GM10266 (cell line): ENCODE measurements at regions not wholly inside any gene's neighbourhood (a gene's known extent, or its start where the extent isn't known, plus 50 kb on each side); places are given as distances from the start of the nearest gene placed in this dataset.

Experiments used
- DNase-seq: peaks from one replicate; pipeline ENCODE4 v3.0.0; 2012; ENCODE audit errors: extremely low spot score
- CTCF ChIP-seq: IDR thresholded peaks from 2 replicates; pipeline ENCODE4 v1.5.1; 2012; ENCODE audit warnings: mild to moderate bottlenecking, low read depth; ENCODE audit not compliant: control insufficient read depth, insufficient read depth; ENCODE audit errors: missing control alignments

DNA sequence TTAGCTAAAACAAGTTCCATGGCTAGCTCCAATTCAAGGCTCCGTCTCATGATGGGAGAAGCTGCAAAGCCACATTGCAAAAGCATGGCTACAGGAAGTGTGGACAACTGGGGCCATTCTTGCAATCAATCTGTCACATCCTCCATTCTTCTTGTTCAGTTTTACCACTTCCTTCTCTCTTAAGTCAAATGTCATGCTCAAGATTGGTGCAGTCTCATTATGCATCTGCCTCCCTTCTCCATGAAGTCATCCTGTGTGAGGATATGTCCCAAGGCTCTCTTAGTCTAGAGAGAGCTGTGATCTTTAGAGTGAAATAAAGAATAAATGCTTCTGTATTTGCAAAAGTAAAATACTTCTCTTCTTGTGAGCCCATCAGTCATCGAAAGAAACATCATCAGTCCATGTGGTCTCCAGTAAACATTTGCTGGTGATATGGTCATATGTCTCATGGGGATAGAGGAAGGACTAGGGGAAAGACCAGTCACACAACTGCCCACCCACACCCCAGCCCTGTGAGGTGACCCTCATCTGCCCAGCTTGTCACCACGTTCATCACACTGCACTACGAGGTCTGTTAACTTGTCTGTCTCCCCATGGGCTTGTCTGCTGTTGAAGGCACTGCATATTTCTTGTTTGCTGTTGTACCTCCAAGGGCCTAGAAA is 303.0 kb downstream of the NUAK1 start:
- DNase-seq = no peak

DNA sequence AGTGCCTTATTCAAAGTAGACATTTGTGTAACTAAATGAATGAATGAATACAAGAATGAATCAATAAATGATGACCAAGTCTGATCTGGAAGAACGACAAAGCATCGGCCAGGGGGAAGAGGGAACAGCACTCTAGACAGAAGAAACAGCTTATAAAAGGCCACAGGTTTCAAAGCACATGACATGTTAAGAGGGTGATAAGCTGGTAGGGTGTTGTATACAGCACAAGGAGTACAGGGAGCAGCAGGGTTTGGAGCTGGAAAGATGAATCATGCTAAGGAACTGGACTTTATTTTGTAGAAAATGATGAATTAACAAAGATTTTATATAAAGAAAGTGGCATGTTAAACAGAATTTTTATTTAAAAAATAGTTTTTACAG is 302.5 kb downstream of the NUAK1 start:
- TF ChIP-seq CTCF = no peak
- DNase-seq = no peak

More for the DNA sequence above, 303.0 kb downstream of the NUAK1 start:
- TF ChIP-seq CTCF = no peak

DNA sequence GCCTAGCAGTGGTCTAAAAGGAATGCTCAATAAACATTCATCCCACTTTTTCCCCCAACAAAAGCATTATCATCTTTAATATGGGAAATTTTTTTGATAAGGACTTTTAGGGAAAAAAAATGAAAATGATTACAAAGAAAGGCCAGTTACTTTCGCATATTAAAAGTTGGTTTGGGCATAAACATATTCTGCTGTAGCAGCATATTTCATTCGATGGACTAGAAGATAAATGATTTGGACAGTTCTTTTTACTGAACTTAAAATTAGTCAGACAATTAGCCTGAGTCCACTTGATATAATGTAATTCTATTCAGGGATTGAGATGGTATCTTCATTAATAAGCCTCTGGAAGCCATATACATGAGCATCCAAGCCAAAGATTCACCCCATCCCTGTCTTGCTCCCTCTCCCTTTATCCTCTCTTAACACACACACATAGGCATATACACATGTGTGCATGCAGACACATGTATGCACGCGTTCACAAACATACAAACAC is 299.1 kb downstream of the NUAK1 start:
- no peak for TF ChIP-seq CTCF
- no peak for DNase-seq

DNA sequence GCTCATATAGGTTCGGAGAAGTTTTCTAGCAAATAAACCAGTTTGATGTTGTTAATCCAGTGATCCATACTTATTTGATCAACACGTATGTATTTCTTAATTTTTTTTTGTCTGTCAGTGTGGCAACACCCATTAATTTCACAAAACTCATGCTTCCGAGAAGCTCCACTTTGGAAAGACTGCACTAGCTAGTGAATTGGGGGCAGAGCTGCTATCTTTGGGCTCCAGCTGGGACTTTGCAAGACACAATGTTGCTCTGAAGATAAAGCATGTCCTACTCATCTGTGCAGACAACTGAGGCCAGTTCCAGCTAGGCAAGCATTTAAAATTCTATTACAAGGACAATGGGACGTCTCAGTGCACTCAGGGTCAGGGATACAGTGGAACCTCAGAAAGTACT is 298.4 kb downstream of the NUAK1 start:
- no peak for TF ChIP-seq CTCF
- DNase-seq = no peak

GRCh38 chr12:105841840-105842239 is 296.9 kb downstream of the NUAK1 start:
- no peak for TF ChIP-seq CTCF
- DNase-seq = no peak

GRCh38 chr12:105843561-105843960 is 295.2 kb downstream of the NUAK1 start:
- no peak for DNase-seq
- no peak for TF ChIP-seq CTCF

DNA sequence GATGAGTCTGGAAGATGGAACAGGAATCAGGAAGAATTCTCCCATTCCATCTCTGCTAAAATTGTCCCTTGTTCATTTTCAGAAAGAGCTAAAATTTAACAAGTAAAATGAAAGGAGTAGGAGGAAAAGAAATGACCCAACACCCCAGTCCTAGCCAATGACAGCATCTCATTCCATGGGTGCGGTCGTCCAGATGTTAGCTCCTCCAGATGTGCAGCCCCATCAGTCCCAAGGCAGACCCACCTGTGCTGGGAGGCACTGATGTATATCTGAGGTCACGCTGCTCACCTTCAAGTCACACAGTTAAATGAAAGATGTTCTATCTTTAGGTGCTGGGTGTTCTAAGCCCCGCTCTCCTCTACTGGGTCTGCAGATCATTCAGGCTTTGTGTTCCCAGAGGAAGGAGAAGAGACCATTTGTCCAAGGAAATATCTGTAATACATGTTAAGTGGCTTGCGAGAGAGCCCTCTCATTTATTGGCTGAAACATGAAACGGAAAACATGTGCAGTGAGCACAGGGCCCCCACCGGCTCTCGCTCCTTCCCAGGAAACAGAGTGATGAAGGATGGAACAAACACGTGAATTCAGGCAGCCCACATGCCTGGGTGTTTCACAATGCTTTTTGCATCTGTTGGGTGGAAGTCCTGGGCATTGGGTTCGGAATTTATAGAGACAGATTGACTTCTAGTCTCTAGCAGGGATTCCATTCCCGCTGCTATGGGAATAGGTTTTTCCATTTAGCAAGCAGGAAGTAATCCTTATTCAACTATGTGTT is 294.6 kb downstream of the NUAK1 start:
- DNase-seq = no peak
- no peak for TF ChIP-seq CTCF
